ENCODE measurements at regions not wholly inside any gene's neighbourhood (a gene's known extent, or its start where the extent isn't known, plus 50 kb on each side); places are given as distances from the start of the nearest gene placed in this dataset.
A peak's percentile ranks its signal among the peaks of the same experiment; 100 is the strongest.

DNA sequence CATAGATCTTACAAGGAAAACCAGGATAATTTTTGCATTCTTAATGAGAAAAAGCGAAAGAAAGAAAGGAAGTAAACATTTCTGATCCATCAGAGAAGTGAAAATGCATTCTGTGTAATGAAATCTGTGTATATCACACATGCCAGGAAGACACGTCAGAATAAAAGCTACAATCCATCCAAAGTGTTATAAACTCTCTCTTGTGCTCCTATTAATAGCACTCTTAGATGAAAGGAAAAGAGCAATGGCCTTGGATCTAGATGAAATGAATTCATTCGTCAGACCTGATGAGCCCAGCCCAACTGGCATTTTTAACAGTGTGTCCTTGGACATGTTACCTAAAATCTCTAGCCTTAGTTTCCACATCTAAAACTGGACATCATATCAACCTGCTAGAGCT, 885.5 kb downstream of the CDH11 start:
- intact Hi-C loops (cut with DNase I; ENCODE audit: low total_unique reads) = no loop called here
- no peak for DNase-seq
- Histone ChIP-seq H3K4me1 (no peaks in the 10 kb centered on the region), H3K4me3 (no peak overlapping the region), H3K36me3 (ENCODE audit: low read depth, missing control alignments) (no peaks in the 10 kb centered on the region), H3K27ac (no peak overlapping the region), H3K27me3 (no peaks in the 10 kb centered on the region), H3K9me3 (no peaks in the 10 kb centered on the region)
- WGBS, 2 donors = 53 to 57% methylated on average over 3 of the region's 3 CpGs
- TF ChIP-seq, protein P1, sequence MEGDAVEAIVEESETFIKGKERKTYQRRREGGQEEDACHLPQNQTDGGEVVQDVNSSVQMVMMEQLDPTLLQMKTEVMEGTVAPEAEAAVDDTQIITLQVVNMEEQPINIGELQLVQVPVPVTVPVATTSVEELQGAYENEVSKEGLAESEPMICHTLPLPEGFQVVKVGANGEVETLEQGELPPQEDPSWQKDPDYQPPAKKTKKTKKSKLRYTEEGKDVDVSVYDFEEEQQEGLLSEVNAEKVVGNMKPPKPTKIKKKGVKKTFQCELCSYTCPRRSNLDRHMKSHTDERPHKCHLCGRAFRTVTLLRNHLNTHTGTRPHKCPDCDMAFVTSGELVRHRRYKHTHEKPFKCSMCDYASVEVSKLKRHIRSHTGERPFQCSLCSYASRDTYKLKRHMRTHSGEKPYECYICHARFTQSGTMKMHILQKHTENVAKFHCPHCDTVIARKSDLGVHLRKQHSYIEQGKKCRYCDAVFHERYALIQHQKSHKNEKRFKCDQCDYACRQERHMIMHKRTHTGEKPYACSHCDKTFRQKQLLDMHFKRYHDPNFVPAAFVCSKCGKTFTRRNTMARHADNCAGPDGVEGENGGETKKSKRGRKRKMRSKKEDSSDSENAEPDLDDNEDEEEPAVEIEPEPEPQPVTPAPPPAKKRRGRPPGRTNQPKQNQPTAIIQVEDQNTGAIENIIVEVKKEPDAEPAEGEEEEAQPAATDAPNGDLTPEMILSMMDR (IDR thresholded peaks at IDR 0.05) = no peak

DNA sequence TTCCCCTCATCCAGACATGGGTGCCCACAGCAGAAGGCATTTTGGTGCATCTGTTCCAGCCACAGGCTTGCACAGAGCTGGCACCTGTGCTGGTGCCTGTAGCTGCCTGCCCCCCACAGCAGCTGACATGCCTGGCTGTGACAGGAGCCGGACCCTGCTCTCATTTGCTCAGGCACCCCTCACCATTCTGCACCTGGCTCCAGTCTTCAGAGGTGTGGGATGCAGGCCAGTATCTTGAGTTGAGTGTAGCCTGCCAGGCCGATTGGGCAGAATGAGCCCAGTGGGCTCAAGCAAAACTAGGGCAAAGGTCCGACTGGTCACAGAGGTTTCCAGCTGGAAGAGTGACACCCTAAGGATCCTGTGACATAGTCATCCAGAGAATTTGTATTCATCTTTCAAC, 887.7 kb downstream of the CDH11 start:
- intact Hi-C loops (cut with DNase I; ENCODE audit: low total_unique reads) = no loop called here
- H3K4me1 ChIP-seq = no peaks in the 10 kb centered on the region
- H3K36me3 ChIP-seq (ENCODE audit: low read depth, missing control alignments) = no peaks in the 10 kb centered on the region
- TF ChIP-seq POLR2A (IDR thresholded peaks at IDR 0.05) = no peak
- TF ChIP-seq, protein P1 (IDR thresholded peaks at IDR 0.05) = no peak
- no peaks in the 10 kb centered on the region for H3K27me3 ChIP-seq
- no peak overlapping the region for H3K27ac ChIP-seq
- no peaks in the 10 kb centered on the region for H3K9me3 ChIP-seq
- 89 to 96% methylated on average over 3 of the region's 3 CpGs for WGBS, 2 donors
- no peak for DNase-seq
- H3K4me3 ChIP-seq = no peak overlapping the region

GRCh38 chr16:64225696-64226095, 896.2 kb downstream of the CDH11 start:
- H3K36me3 ChIP-seq (ENCODE audit: low read depth, missing control alignments) = no peaks in the 10 kb centered on the region
- WGBS, 2 donors = 68 to 75% methylated on average over 2 of the region's 2 CpGs
- TF ChIP-seq, protein P1 (IDR thresholded peaks at IDR 0.05) = no peak
- TF ChIP-seq POLR2A (IDR thresholded peaks at IDR 0.05) = no peak
- no peak overlapping the region for H3K4me3 ChIP-seq
- H3K4me1 ChIP-seq = no peaks in the 10 kb centered on the region
- intact Hi-C loops (cut with DNase I; ENCODE audit: low total_unique reads) = no loop called here
- no peak overlapping the region for H3K27ac ChIP-seq
- H3K27me3 ChIP-seq = no peaks in the 10 kb centered on the region
- no peak for DNase-seq
- H3K9me3 ChIP-seq = no peaks in the 10 kb centered on the region

GRCh38 chr16:64225036-64225435, 896.8 kb downstream of the CDH11 start:
- Histone ChIP-seq H3K9me3 (no peaks in the 10 kb centered on the region), H3K4me3 (peak overlapping the region in 1 of 2 donors; percentile 1), H3K27me3 (no peaks in the 10 kb centered on the region), H3K4me1 (no peaks in the 10 kb centered on the region), H3K27ac (no peak overlapping the region), H3K36me3 (ENCODE audit: low read depth, missing control alignments) (no peaks in the 10 kb centered on the region)
- no peak for TF ChIP-seq POLR2A (IDR thresholded peaks at IDR 0.05)
- TF ChIP-seq, protein P1 (IDR thresholded peaks at IDR 0.05) = no peak
- intact Hi-C loops (cut with DNase I; ENCODE audit: low total_unique reads) = no loop called here
- WGBS, 2 donors = 59 to 63% methylated on average over 10 of the region's 10 CpGs
- no peak for DNase-seq

GRCh38 chr16:64217789-64218535, 903.9 kb downstream of the CDH11 start:
- TF ChIP-seq, protein P1 (IDR thresholded peaks at IDR 0.05) = no peak
- TF ChIP-seq POLR2A (IDR thresholded peaks at IDR 0.05) = no peak
- H3K36me3 ChIP-seq (ENCODE audit: low read depth, missing control alignments) = no peaks in the 10 kb centered on the region
- intact Hi-C loops (cut with DNase I; ENCODE audit: low total_unique reads) = no loop called here
- DNase-seq = no peak
- H3K27me3 ChIP-seq = no peaks in the 10 kb centered on the region
- 69 to 70% methylated on average over 4 of the region's 4 CpGs for WGBS, 2 donors
- H3K9me3 ChIP-seq = no peaks in the 10 kb centered on the region
- no peak overlapping the region for H3K27ac ChIP-seq
- no peaks in the 10 kb centered on the region for H3K4me1 ChIP-seq
- H3K4me3 ChIP-seq = no peak overlapping the region

Data from testis (tissue), 2 donors.